ENCODE measurements at regions not wholly inside any gene's neighbourhood (a gene's known extent, or its start where the extent isn't known, plus 50 kb on each side); places are given as distances from the start of the nearest gene placed in this dataset.
A peak's percentile ranks its signal among the peaks of the same experiment; 100 is the strongest.
"Not testable (repeated sequence)": the region's sequence is repeated elsewhere in the genome, so short reads cannot be mapped to it uniquely, and the experiment has no call there.

- in situ Hi-C loops (cut with HindIII; ENCODE audit: low pct_ligation_motif_present, low pct_unique_long_range_greater_than_20kb, low sequenced_read_pairs) = no loop called here
- no peak for DNase-seq
Observed at GRCh38 chr9:29066141-29066640, 1492.9 kb upstream of the C9orf72 start.

GRCh38 chr9:29068461-29068860 lies 1495.2 kb upstream of the C9orf72 start:
- in situ Hi-C loops (cut with HindIII; ENCODE audit: low pct_ligation_motif_present, low pct_unique_long_range_greater_than_20kb, low sequenced_read_pairs) = no loop called here
- DNase-seq = no peak

- in situ Hi-C loops (cut with HindIII; ENCODE audit: low pct_ligation_motif_present, low pct_unique_long_range_greater_than_20kb, low sequenced_read_pairs) = no loop called here
- DNase-seq = no peak
Observed at GRCh38 chr9:29069376-29069775, 1496.1 kb upstream of the C9orf72 start.

- DNase-seq = peak; percentile 53
- in situ Hi-C loops (cut with HindIII; ENCODE audit: low pct_ligation_motif_present, low pct_unique_long_range_greater_than_20kb, low sequenced_read_pairs) = no loop called here
Observed at GRCh38 chr9:29078063-29078666, 1504.9 kb upstream of the C9orf72 start.

GRCh38 chr9:29100762-29101161 lies 1527.5 kb upstream of the C9orf72 start:
- no peak for DNase-seq
- in situ Hi-C loops (cut with HindIII; ENCODE audit: low pct_ligation_motif_present, low pct_unique_long_range_greater_than_20kb, low sequenced_read_pairs) = no loop called here

- not testable (repeated sequence) for DNase-seq
Observed at GRCh38 chr9:29104166-29104565, 1530.9 kb upstream of the C9orf72 start.

GRCh38 chr9:29118555-29118954 lies 1545.3 kb upstream of the C9orf72 start:
- in situ Hi-C loops (cut with HindIII; ENCODE audit: low pct_ligation_motif_present, low pct_unique_long_range_greater_than_20kb, low sequenced_read_pairs) = no loop called here
- no peak for DNase-seq

More at GRCh38 chr9:29104166-29104565, 1530.9 kb upstream of the C9orf72 start:
- in situ Hi-C loops (cut with HindIII; ENCODE audit: low pct_ligation_motif_present, low pct_unique_long_range_greater_than_20kb, low sequenced_read_pairs) = not testable (repeated sequence)

- in situ Hi-C loops (cut with HindIII; ENCODE audit: low pct_ligation_motif_present, low pct_unique_long_range_greater_than_20kb, low sequenced_read_pairs) = no loop called here
Observed at GRCh38 chr9:29126783-29127182, 1553.5 kb upstream of the C9orf72 start.

GRCh38 chr9:29129763-29130162 lies 1556.5 kb upstream of the C9orf72 start:
- DNase-seq = no peak
- in situ Hi-C loops (cut with HindIII; ENCODE audit: low pct_ligation_motif_present, low pct_unique_long_range_greater_than_20kb, low sequenced_read_pairs) = no loop called here

More at GRCh38 chr9:29126783-29127182, 1553.5 kb upstream of the C9orf72 start:
- DNase-seq = no peak

- DNase-seq = no peak
- in situ Hi-C loops (cut with HindIII; ENCODE audit: low pct_ligation_motif_present, low pct_unique_long_range_greater_than_20kb, low sequenced_read_pairs) = no loop called here
Observed at GRCh38 chr9:29144476-29144875, 1571.2 kb upstream of the C9orf72 start.

GRCh38 chr9:29150606-29151005 lies 1577.3 kb upstream of the C9orf72 start:
- in situ Hi-C loops (cut with HindIII; ENCODE audit: low pct_ligation_motif_present, low pct_unique_long_range_greater_than_20kb, low sequenced_read_pairs) = no loop called here
- DNase-seq = no peak

- in situ Hi-C loops (cut with HindIII; ENCODE audit: low pct_ligation_motif_present, low pct_unique_long_range_greater_than_20kb, low sequenced_read_pairs) = no loop called here
- no peak for DNase-seq
Observed at GRCh38 chr9:29160763-29161353, 1587.6 kb upstream of the C9orf72 start.

GRCh38 chr9:29174136-29174535 lies 1600.9 kb upstream of the C9orf72 start:
- no peak for DNase-seq
- in situ Hi-C loops (cut with HindIII; ENCODE audit: low pct_ligation_motif_present, low pct_unique_long_range_greater_than_20kb, low sequenced_read_pairs) = no loop called here

GRCh38 chr9:29176231-29176630 lies 1603.0 kb upstream of the C9orf72 start:
- DNase-seq = no peak
- in situ Hi-C loops (cut with HindIII; ENCODE audit: low pct_ligation_motif_present, low pct_unique_long_range_greater_than_20kb, low sequenced_read_pairs) = no loop called here

- in situ Hi-C loops (cut with HindIII; ENCODE audit: low pct_ligation_motif_present, low pct_unique_long_range_greater_than_20kb, low sequenced_read_pairs) = no loop called here
- no peak for DNase-seq
Observed at GRCh38 chr9:29176786-29177185, 1603.5 kb upstream of the C9orf72 start.

GRCh38 chr9:29183971-29184370 lies 1610.7 kb upstream of the C9orf72 start:
- in situ Hi-C loops (cut with HindIII; ENCODE audit: low pct_ligation_motif_present, low pct_unique_long_range_greater_than_20kb, low sequenced_read_pairs) = no loop called here
- DNase-seq = no peak

- DNase-seq; in situ Hi-C loops (cut with HindIII; ENCODE audit: low pct_ligation_motif_present, low pct_unique_long_range_greater_than_20kb, low sequenced_read_pairs): not testable (repeated sequence)
Observed at GRCh38 chr9:29188771-29189170, 1615.5 kb upstream of the C9orf72 start.

GRCh38 chr9:29189221-29189620 lies 1615.9 kb upstream of the C9orf72 start:
- DNase-seq; in situ Hi-C loops (cut with HindIII; ENCODE audit: low pct_ligation_motif_present, low pct_unique_long_range_greater_than_20kb, low sequenced_read_pairs): not testable (repeated sequence)

GRCh38 chr9:29198861-29199260 lies 1625.6 kb upstream of the C9orf72 start:
- no peak for DNase-seq
- in situ Hi-C loops (cut with HindIII; ENCODE audit: low pct_ligation_motif_present, low pct_unique_long_range_greater_than_20kb, low sequenced_read_pairs) = no loop called here

- no peak for DNase-seq
- in situ Hi-C loops (cut with HindIII; ENCODE audit: low pct_ligation_motif_present, low pct_unique_long_range_greater_than_20kb, low sequenced_read_pairs) = no loop called here
Observed at GRCh38 chr9:29199975-29200374, 1626.7 kb upstream of the C9orf72 start.

Data from ACHN (cell line).